Mucosa of rectum (tissue), 2 donors: ENCODE measurements at regions not wholly inside any gene's neighbourhood (a gene's known extent, or its start where the extent isn't known, plus 50 kb on each side); places are given as distances from the start of the nearest gene placed in this dataset.
"Not testable (repeated sequence)": the region's sequence is repeated elsewhere in the genome, so short reads cannot be mapped to it uniquely, and the experiment has no call there.

Experiments
- H3K27ac ChIP-seq, 2 donors: one replicate each; pipeline ENCODE4 v1.7.0; 2013; ENCODE audit warnings: inconsistent platforms in 2 of 2, low read depth in 2 of 2, low read length in 2 of 2
- H3K27me3 ChIP-seq, 2 donors: one replicate each; pipeline ENCODE4 v1.7.0; 2013; ENCODE audit warnings: low read length in 2 of 2; ENCODE audit not compliant: control insufficient read depth in 2 of 2, insufficient read depth in 2 of 2
- H3K36me3 ChIP-seq, 2 donors: one replicate each; pipeline ENCODE4 v1.7.0; 2013; ENCODE audit warnings: low read length in 2 of 2; ENCODE audit not compliant: control insufficient read depth in 2 of 2, insufficient read depth in 2 of 2
- H3K4me1 ChIP-seq, 2 donors: one replicate each; pipeline ENCODE4 v1.7.0; 2013; ENCODE audit warnings: low read length in 2 of 2, mild to moderate bottlenecking in 1 of 2; ENCODE audit not compliant: control insufficient read depth in 2 of 2, insufficient read depth in 2 of 2
- H3K4me3 ChIP-seq, 2 donors: one replicate each; pipeline ENCODE4 v1.7.0; 2013; ENCODE audit warnings: low read length in 2 of 2
- H3K9ac ChIP-seq, 2 donors: one replicate each; pipeline ENCODE4 v1.7.0; 2013; ENCODE audit warnings: low read length in 2 of 2, low read depth in 1 of 2, mild to moderate bottlenecking in 1 of 2
- H3K9me3 ChIP-seq, 2 donors: one replicate each; pipeline ENCODE4 v1.7.0; 2013; ENCODE audit warnings: low read length in 2 of 2; ENCODE audit not compliant: control insufficient read depth in 2 of 2
- donor health status: healthy.
- donor health status: Normal muscosa, but diverticular disease.

DNA sequence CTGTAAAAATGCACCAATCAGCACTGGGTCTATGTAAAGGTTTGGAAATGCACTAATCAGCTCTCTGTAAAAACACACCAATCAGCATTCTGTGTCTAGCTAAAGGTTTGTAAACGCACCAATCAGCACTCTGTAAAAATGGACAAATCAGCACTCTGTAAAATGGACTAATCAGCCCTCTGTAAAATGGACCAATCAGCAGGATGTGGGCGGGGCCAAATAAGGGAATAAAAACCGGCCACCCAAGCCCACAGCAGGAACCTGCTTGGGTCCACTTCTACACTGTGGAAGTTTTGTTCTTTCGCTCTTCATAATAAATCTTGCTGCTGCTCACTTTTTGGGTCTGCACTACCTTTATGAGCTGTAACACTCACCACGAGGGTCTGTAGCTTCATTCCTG, 101.0 kb downstream of the SMC2 start:
- H3K9me3 ChIP-seq, H3K9ac ChIP-seq, H3K27ac ChIP-seq, H3K36me3 ChIP-seq, H3K4me3 ChIP-seq, H3K27me3 ChIP-seq, H3K4me1 ChIP-seq: not testable (repeated sequence)

GRCh38 chr9:104200456-104200994, 106.4 kb downstream of the SMC2 start:
- H3K4me3 ChIP-seq = no peak overlapping the region
- H3K27me3 ChIP-seq = no peaks in the 10 kb centered on the region
- no peak overlapping the region for H3K27ac ChIP-seq
- no peaks in the 10 kb centered on the region for H3K4me1 ChIP-seq
- no peaks in the 10 kb centered on the region for H3K36me3 ChIP-seq
- H3K9me3 ChIP-seq = no peaks in the 10 kb centered on the region
- no peak overlapping the region for H3K9ac ChIP-seq

- H3K9me3 ChIP-seq = no peaks in the 10 kb centered on the region
- H3K9ac ChIP-seq = no peak overlapping the region
- peaks cover 0 to 5% of the 10 kb centered on the region in 2 donors for H3K4me1 ChIP-seq
- no peak overlapping the region for H3K4me3 ChIP-seq
- H3K36me3 ChIP-seq = no peaks in the 10 kb centered on the region
- H3K27ac ChIP-seq = no peak overlapping the region
- H3K27me3 ChIP-seq = no peaks in the 10 kb centered on the region
Measured at GRCh38 chr9:104206766-104207165, 112.7 kb downstream of the SMC2 start.

DNA sequence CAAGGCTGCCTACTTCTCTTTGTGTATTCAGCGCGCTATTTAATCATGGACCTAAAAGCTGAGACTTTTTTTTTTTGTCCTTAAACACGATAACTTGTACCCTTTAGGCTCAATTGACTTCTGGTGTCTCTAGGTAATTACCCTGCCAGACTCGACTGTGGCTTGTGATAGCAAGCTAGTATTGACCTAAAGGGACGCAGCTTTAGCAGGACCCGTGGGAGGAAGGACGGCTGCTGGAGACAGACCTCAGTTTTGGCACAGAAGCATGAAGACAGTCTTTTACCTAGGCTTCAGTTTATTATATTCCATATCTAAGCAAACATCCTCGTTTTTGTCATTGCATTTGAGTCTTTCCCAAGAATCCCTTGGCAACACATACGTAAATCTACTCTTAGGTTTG, 115.3 kb downstream of the SMC2 start:
- no peak overlapping the region for H3K9ac ChIP-seq
- no peak overlapping the region for H3K4me3 ChIP-seq
- H3K9me3 ChIP-seq = no peaks in the 10 kb centered on the region
- no peaks in the 10 kb centered on the region for H3K27me3 ChIP-seq
- no peaks in the 10 kb centered on the region for H3K36me3 ChIP-seq
- H3K4me1 ChIP-seq = peaks cover 0 to 5% of the 10 kb centered on the region in 2 donors
- no peak overlapping the region for H3K27ac ChIP-seq

DNA sequence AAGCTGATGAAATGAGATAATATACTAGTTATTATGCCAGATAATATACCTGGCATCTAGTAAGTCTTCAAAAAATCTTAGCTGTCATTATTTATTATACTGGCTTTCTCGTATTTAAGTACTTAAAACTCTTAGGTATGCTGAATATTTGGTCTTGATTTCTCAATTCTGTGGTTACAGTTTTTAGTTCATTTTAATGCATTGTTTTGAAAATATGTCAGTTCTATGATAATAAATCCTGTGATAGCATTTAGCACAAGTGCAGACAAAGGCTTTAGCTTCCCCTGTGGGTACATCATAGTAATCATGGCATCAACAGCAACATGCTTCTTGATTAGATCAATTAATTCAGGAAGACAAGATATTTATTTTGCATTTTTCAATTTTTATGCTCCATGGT, 133.0 kb downstream of the SMC2 start:
- no peaks in the 10 kb centered on the region for H3K36me3 ChIP-seq
- H3K9me3 ChIP-seq = no peaks in the 10 kb centered on the region
- no peaks in the 10 kb centered on the region for H3K27me3 ChIP-seq
- H3K27ac ChIP-seq = no peak overlapping the region
- no peak overlapping the region for H3K4me3 ChIP-seq
- H3K4me1 ChIP-seq = no peaks in the 10 kb centered on the region
- H3K9ac ChIP-seq = no peak overlapping the region

- Histone ChIP-seq H3K27ac (no peak overlapping the region), H3K27me3 (no peaks in the 10 kb centered on the region), H3K4me1 (no peaks in the 10 kb centered on the region), H3K36me3 (no peaks in the 10 kb centered on the region), H3K4me3 (no peak overlapping the region), H3K9me3 (no peaks in the 10 kb centered on the region), H3K9ac (no peak overlapping the region)
Measured at GRCh38 chr9:104232781-104233341, 138.8 kb downstream of the SMC2 start.

GRCh38 chr9:104233366-104233765, 139.3 kb downstream of the SMC2 start:
- H3K27ac ChIP-seq = no peak overlapping the region
- H3K4me3 ChIP-seq = no peak overlapping the region
- H3K4me1 ChIP-seq = no peaks in the 10 kb centered on the region
- no peaks in the 10 kb centered on the region for H3K9me3 ChIP-seq
- H3K27me3 ChIP-seq = no peaks in the 10 kb centered on the region
- no peak overlapping the region for H3K9ac ChIP-seq
- no peaks in the 10 kb centered on the region for H3K36me3 ChIP-seq

GRCh38 chr9:104234632-104235337, 140.7 kb downstream of the SMC2 start:
- H3K4me1 ChIP-seq, H3K9me3 ChIP-seq, H3K36me3 ChIP-seq, H3K4me3 ChIP-seq, H3K9ac ChIP-seq, H3K27ac ChIP-seq, H3K27me3 ChIP-seq: not testable (repeated sequence)

- H3K36me3 ChIP-seq, H3K27ac ChIP-seq, H3K4me1 ChIP-seq, H3K27me3 ChIP-seq, H3K4me3 ChIP-seq, H3K9ac ChIP-seq, H3K9me3 ChIP-seq: not testable (repeated sequence)
Measured at GRCh38 chr9:104235347-104236120, 141.4 kb downstream of the SMC2 start.

DNA sequence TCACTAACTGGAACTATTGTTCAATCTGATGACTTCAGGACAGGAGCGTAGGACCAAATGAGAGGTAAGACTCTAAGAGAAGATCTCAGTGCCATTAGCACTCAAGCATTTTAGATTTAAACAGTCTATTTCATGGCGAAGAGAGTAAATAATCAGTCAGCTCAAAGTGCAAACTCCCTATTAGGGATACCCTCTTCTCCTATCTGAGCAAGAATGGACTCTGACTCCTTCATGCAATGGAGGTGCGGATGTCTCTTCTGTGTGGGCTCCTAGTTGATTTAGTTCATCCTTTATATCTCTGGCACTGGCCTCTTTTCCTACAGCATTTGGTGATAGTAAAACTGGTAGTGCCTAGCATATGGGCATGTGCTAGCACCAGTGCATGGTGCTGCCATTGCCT, 144.6 kb downstream of the SMC2 start:
- Histone ChIP-seq H3K9ac (no peak overlapping the region), H3K4me1 (no peaks in the 10 kb centered on the region), H3K36me3 (no peaks in the 10 kb centered on the region), H3K27me3 (no peaks in the 10 kb centered on the region), H3K9me3 (no peaks in the 10 kb centered on the region), H3K27ac (no peak overlapping the region), H3K4me3 (no peak overlapping the region)
